Caco-2 (cell line): ENCODE measurements at regions not wholly inside any gene's neighbourhood (a gene's known extent, or its start where the extent isn't known, plus 50 kb on each side); places are given as distances from the start of the nearest gene placed in this dataset.
"Not testable (repeated sequence)": the region's sequence is repeated elsewhere in the genome, so short reads cannot be mapped to it uniquely, and the experiment has no call there.

Source experiments
- BruUV-seq: library from RNA; stranded (reverse); fragments of 400-500 nt; replicated peaks from 2 replicates; lab custom pipeline; 2021; lab: Mats Ljungman, UMichigan
- CTCF ChIA-PET: fragments of 300-600 bp; sonication (Branson Sonifier 250); formaldehyde crosslinking; loops from one replicate; lab custom pipeline; 2022; ENCODE audit warnings: antibody characterized with exemption; lab: Charles Lee
- POLR2A ChIA-PET: fragments of 300-600 bp; sonication (Branson Sonifier 250); formaldehyde crosslinking; loops from one replicate; lab custom pipeline; 2022; ENCODE audit warnings: antibody characterized with exemption; lab: Charles Lee
- DNase-seq, 2 experiments: peaks; one replicate each; pipeline versions ENCODE4 v3.0.0 to v3.0.0-alpha.2; 2020 to 2022
- H3K27me3 ChIP-seq: replicated peaks from 2 replicates; pipeline ENCODE4 v1.6.0; 2011; ENCODE audit warnings: low read length; ENCODE audit not compliant: control insufficient read depth, insufficient read depth
- H3K36me3 ChIP-seq: 2 replicates; pipeline ENCODE4 v1.5.1; 2011; ENCODE audit warnings: low read length; ENCODE audit not compliant: control insufficient read depth, insufficient read depth
- H3K4me1 ChIP-seq: fragments of 250-450 bp; sonication (Bioruptor Pico); 2 replicates; pipeline ENCODE4 v1.5.1; 2020; ENCODE audit warnings: mild to moderate bottlenecking
- H3K4me3 ChIP-seq: 2 replicates; pipeline ENCODE4 v1.5.1; 2011; ENCODE audit warnings: low read depth, mild to moderate bottlenecking, control low read depth, low read length
- H3K9me3 ChIP-seq: fragments of 250-450 bp; sonication (Bioruptor Pico); 2 replicates; pipeline ENCODE4 v1.5.1; 2020; ENCODE audit warnings: mild to moderate bottlenecking, moderate library complexity
- H3K27ac Mint-ChIP-seq: one replicate; pipeline ENCODE4 v1.8.0; 2022; ENCODE audit warnings: mixed read lengths; ENCODE audit not compliant: unreplicated experiment
- H3K27me3 Mint-ChIP-seq: one replicate; pipeline ENCODE4 v1.8.0; 2022; ENCODE audit warnings: mixed read lengths; ENCODE audit not compliant: insufficient read depth, unreplicated experiment
- H3K36me3 Mint-ChIP-seq: one replicate; pipeline ENCODE4 v1.8.0; 2022; ENCODE audit warnings: mild to moderate bottlenecking, mixed read lengths; ENCODE audit not compliant: insufficient read depth, unreplicated experiment
- H3K4me1 Mint-ChIP-seq: one replicate; pipeline ENCODE4 v1.8.0; 2022; ENCODE audit warnings: low read depth, mixed read lengths; ENCODE audit not compliant: unreplicated experiment
- H3K4me3 Mint-ChIP-seq: one replicate; pipeline ENCODE4 v1.8.0; 2022; ENCODE audit warnings: mild to moderate bottlenecking, moderate library complexity, mixed read lengths; ENCODE audit not compliant: unreplicated experiment
- H3K9me3 Mint-ChIP-seq: one replicate; pipeline ENCODE4 v1.8.0; 2022; ENCODE audit warnings: mixed read lengths; ENCODE audit not compliant: unreplicated experiment
- intact Hi-C: fragments of 100-400 bp; cut with micrococcal nuclease; formaldehyde crosslinking; loops from one replicate; pipeline ENCODE4 v1.10.0; 2022; ENCODE audit not compliant: unreplicated experiment
- TF ChIP-seq, protein P1 (sequence below), 2 experiments: fragments of 200-600 bp in 1 of 2; IDR thresholded peaks; 1 replicate in 1 of 2; 2 replicates in 1 of 2; pipeline versions ENCODE4 v1.5.1 to v1.8.0; 2011 to 2022; ENCODE audit warnings: antibody characterized with exemption in 1 of 2, control low read depth in 1 of 2, inconsistent platforms in 1 of 2, low read depth in 1 of 2, low read length in 1 of 2, mild to moderate bottlenecking in 1 of 2, moderate library complexity in 1 of 2; ENCODE audit not compliant: insufficient read depth in 1 of 2, severe bottlenecking in 1 of 2, unreplicated experiment in 1 of 2

DNA sequence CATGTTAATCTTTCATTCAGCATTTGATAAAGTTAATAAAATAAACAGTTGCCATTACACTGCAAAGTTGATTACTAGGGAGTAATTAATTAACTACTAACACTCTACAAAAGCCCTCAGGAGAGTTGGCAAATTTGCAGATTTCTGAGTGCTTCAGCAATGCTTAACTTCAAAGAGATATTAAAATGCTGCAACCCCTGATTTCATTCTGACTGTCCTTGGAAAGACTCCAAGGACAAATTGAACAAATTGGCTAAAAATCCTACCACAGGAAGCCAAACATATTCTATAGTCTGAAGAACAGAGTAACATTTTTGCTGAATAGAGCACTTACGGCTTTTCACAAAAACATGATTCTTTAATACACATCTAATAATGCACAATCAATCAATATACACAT, 1543.0 kb downstream of the SLITRK5 start:
- H3K4me3 Mint-ChIP-seq = no peak overlapping the region
- ChIA-PET CTCF (no interaction called here), POLR2A (no interaction called here)
- no peak overlapping the region for H3K27ac Mint-ChIP-seq
- TF ChIP-seq, protein P1, sequence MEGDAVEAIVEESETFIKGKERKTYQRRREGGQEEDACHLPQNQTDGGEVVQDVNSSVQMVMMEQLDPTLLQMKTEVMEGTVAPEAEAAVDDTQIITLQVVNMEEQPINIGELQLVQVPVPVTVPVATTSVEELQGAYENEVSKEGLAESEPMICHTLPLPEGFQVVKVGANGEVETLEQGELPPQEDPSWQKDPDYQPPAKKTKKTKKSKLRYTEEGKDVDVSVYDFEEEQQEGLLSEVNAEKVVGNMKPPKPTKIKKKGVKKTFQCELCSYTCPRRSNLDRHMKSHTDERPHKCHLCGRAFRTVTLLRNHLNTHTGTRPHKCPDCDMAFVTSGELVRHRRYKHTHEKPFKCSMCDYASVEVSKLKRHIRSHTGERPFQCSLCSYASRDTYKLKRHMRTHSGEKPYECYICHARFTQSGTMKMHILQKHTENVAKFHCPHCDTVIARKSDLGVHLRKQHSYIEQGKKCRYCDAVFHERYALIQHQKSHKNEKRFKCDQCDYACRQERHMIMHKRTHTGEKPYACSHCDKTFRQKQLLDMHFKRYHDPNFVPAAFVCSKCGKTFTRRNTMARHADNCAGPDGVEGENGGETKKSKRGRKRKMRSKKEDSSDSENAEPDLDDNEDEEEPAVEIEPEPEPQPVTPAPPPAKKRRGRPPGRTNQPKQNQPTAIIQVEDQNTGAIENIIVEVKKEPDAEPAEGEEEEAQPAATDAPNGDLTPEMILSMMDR (IDR thresholded peaks at IDR 0.05; ENCODE audit: insufficient read depth in 1 of 2, low read depth in 1 of 2, low read length in 1 of 2, severe bottlenecking in 1 of 2, unreplicated experiment in 1 of 2) = no peak
- Histone ChIP-seq H3K9me3 (no peaks in the 10 kb centered on the region), H3K4me1 (no peaks in the 10 kb centered on the region), H3K4me3 (no peak overlapping the region), H3K36me3 (no peaks in the 10 kb centered on the region), H3K27me3 (no peaks in the 10 kb centered on the region)
- no TSS peak for BruUV-seq
- H3K9me3 Mint-ChIP-seq = no peaks in the 10 kb centered on the region
- intact Hi-C loops = no loop called here
- no peak for DNase-seq
- no peaks in the 10 kb centered on the region for H3K36me3 Mint-ChIP-seq
- H3K4me1 Mint-ChIP-seq = no peaks in the 10 kb centered on the region
- H3K27me3 Mint-ChIP-seq = no peaks in the 10 kb centered on the region

DNA sequence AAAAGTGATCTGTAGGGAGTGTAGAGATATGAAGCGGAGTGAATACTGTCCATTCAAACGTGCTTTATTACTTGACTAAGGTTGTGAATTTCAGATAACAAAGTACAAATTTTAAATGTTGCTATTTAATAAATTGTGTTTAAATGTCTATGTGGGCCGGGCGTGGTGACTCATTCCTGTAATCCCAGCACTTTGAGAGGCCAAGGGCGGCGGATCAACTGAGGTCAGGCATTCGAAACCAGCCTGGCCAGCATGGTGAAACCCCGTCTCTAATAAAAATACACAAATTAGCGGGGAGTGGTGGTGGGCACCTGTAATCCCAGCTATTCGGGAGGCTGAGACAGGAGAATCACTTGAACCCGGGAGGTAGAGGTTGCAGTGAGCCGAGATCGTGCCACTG, 1544.1 kb downstream of the SLITRK5 start:
- H3K4me3 ChIP-seq, intact Hi-C loops, CTCF ChIA-PET, H3K36me3 Mint-ChIP-seq, H3K4me3 Mint-ChIP-seq, DNase-seq, BruUV-seq, H3K27ac Mint-ChIP-seq, POLR2A ChIA-PET, H3K9me3 ChIP-seq, H3K27me3 Mint-ChIP-seq, H3K36me3 ChIP-seq, H3K4me1 Mint-ChIP-seq, H3K9me3 Mint-ChIP-seq, H3K4me1 ChIP-seq, H3K27me3 ChIP-seq: not testable (repeated sequence)

DNA sequence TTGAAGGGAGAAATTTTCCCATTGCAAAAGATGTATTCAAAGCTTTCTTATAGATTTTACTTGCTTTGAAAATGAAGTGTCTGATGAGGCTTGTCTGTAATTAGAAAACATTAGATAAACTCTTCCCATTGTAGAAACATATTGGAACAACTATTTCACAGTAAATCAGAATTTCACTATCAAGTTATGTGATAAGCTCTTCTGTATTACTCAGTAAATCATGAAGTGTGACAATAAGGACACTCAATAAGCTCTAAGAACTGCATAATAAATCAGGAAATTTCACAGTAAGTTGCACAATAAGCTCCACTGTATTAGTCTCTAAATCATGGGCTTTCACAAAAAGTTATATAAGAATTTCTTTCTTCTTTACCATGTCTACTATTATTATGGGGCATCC, 1546.6 kb downstream of the SLITRK5 start:
- Mint-ChIP-seq H3K4me3 (no peak overlapping the region), H3K9me3 (peaks cover 6% of the 10 kb centered on the region), H3K4me1 (no peaks in the 10 kb centered on the region), H3K27me3 (no peaks in the 10 kb centered on the region), H3K36me3 (no peaks in the 10 kb centered on the region), H3K27ac (no peak overlapping the region)
- TF ChIP-seq, protein P1 (IDR thresholded peaks at IDR 0.05; ENCODE audit: insufficient read depth in 1 of 2, low read depth in 1 of 2, low read length in 1 of 2, severe bottlenecking in 1 of 2, unreplicated experiment in 1 of 2) = no peak
- Histone ChIP-seq H3K4me1 (no peaks in the 10 kb centered on the region), H3K27me3 (no peaks in the 10 kb centered on the region), H3K9me3 (peaks cover 11% of the 10 kb centered on the region; the same call in 1 of the 2 replicates), H3K36me3 (no peaks in the 10 kb centered on the region), H3K4me3 (no peak overlapping the region)
- CTCF ChIA-PET = no interaction called here
- no peak for DNase-seq
- BruUV-seq = no TSS peak
- intact Hi-C loops = no loop called here
- POLR2A ChIA-PET = no interaction called here
